Astrocyte (in vitro differentiated cells and primary cell): ENCODE measurements at regions not wholly inside any gene's neighbourhood (a gene's known extent, or its start where the extent isn't known, plus 50 kb on each side); places are given as distances from the start of the nearest gene placed in this dataset.

Experiments
- DNase-seq: peaks from one replicate; pipeline ENCODE4 v3.0.0-alpha.2; 2010; ENCODE audit warnings: low read depth
- FAIRE-seq: peaks from 2 replicates; lab custom pipeline; 2011; peaks lifted over from hg19 to GRCh38; lab: Jason Lieb, UNC
- H2AFZ ChIP-seq: 2 replicates; pipeline ENCODE4 v1.6.0; 2012; ENCODE audit warnings: low read depth, low read length, inconsistent platforms
- H3K27ac ChIP-seq: 2 replicates; pipeline ENCODE4 v1.5.1; 2011; ENCODE audit warnings: low read depth, low read length, inconsistent platforms
- H3K27me3 ChIP-seq: 2 replicates; pipeline ENCODE4 v1.6.0; 2011; ENCODE audit warnings: low read length, inconsistent platforms; ENCODE audit not compliant: insufficient read depth
- H3K36me3 ChIP-seq: 2 replicates; pipeline ENCODE4 v1.5.1; 2011; ENCODE audit warnings: low read length, inconsistent platforms; ENCODE audit not compliant: insufficient read depth
- H3K4me1 ChIP-seq: 2 replicates; pipeline ENCODE4 v1.5.1; 2011; ENCODE audit warnings: low read length, inconsistent platforms; ENCODE audit not compliant: insufficient read depth
- H3K4me2 ChIP-seq: 2 replicates; pipeline ENCODE4 v1.6.0; 2012; ENCODE audit warnings: low read length, inconsistent platforms
- H3K4me3 ChIP-seq: 2 replicates; pipeline ENCODE4 v1.5.1; 2011; ENCODE audit warnings: low read depth, mild to moderate bottlenecking, low read length, inconsistent platforms; ENCODE audit not compliant: insufficient read depth
- H3K79me2 ChIP-seq: 2 replicates; pipeline ENCODE4 v1.6.0; 2012; ENCODE audit warnings: mild to moderate bottlenecking, low read length, inconsistent platforms; ENCODE audit not compliant: insufficient read depth
- H3K9ac ChIP-seq: 2 replicates; pipeline ENCODE4 v1.6.0; 2012; ENCODE audit warnings: mild to moderate bottlenecking, low read length, inconsistent platforms
- H3K9me3 ChIP-seq: 2 replicates; pipeline ENCODE4 v1.5.1; 2012; ENCODE audit warnings: low read depth, mild to moderate bottlenecking, low read length, inconsistent platforms; ENCODE audit not compliant: insufficient read depth
- H4K20me1 ChIP-seq: 2 replicates; pipeline ENCODE4 v1.6.0; 2012; ENCODE audit warnings: low read length, inconsistent platforms; ENCODE audit not compliant: insufficient read depth
- H3K27ac Mint-ChIP-seq: one replicate; pipeline ENCODE4 v1.8.0; 2021; ENCODE audit warnings: mild to moderate bottlenecking, mixed read lengths; ENCODE audit not compliant: unreplicated experiment
- H3K27me3 Mint-ChIP-seq: one replicate; pipeline ENCODE4 v1.8.0; 2021; ENCODE audit warnings: low read depth, mixed read lengths; ENCODE audit not compliant: unreplicated experiment
- H3K36me3 Mint-ChIP-seq: one replicate; pipeline ENCODE4 v1.8.0; 2021; ENCODE audit warnings: low read depth, mixed read lengths; ENCODE audit not compliant: unreplicated experiment
- H3K4me1 Mint-ChIP-seq: one replicate; pipeline ENCODE4 v1.8.0; 2021; ENCODE audit warnings: low read depth, mixed read lengths; ENCODE audit not compliant: unreplicated experiment
- H3K4me3 Mint-ChIP-seq: one replicate; pipeline ENCODE4 v1.8.0; 2021; ENCODE audit warnings: mild to moderate bottlenecking, moderate library complexity, mixed read lengths; ENCODE audit not compliant: unreplicated experiment
- H3K9me3 Mint-ChIP-seq: one replicate; pipeline ENCODE4 v1.8.0; 2021; ENCODE audit warnings: mild to moderate bottlenecking, mixed read lengths; ENCODE audit not compliant: unreplicated experiment
- CTCF ChIP-seq: IDR thresholded peaks from 2 replicates; pipeline ENCODE4 v1.5.1; 2011; ENCODE audit warnings: low read depth, mild to moderate bottlenecking, inconsistent platforms, low read length, moderate library complexity; ENCODE audit not compliant: insufficient read depth
- EZH2 ChIP-seq: IDR thresholded peaks from 2 replicates; pipeline ENCODE4 v1.6.1; 2012; ENCODE audit warnings: mild to moderate bottlenecking, low read length, inconsistent platforms; ENCODE audit not compliant: insufficient read depth

- FAIRE-seq (no peak), DNase-seq (no peak)
- no peaks in the 10 kb centered on the region for H3K4me1 Mint-ChIP-seq
- TF ChIP-seq CTCF (no peak), EZH2 (no peak)
- H3K36me3 Mint-ChIP-seq, result no peaks in the 10 kb centered on the region
- Histone ChIP-seq H2AFZ (no peak overlapping the region), H3K27ac (no peak overlapping the region), H3K27me3 (no peaks in the 10 kb centered on the region), H3K4me2 (no peak overlapping the region), H3K9ac (no peak overlapping the region), H3K36me3 (no peaks in the 10 kb centered on the region), H3K4me1 (no peaks in the 10 kb centered on the region), H3K9me3 (no peaks in the 10 kb centered on the region), H3K79me2 (no peaks in the 10 kb centered on the region), H4K20me1 (no peaks in the 10 kb centered on the region), H3K4me3 (no peak overlapping the region)
- H3K9me3 Mint-ChIP-seq, result no peaks in the 10 kb centered on the region
- H3K27ac Mint-ChIP-seq, result no peak overlapping the region
- H3K27me3 Mint-ChIP-seq, result peaks cover 29% of the 10 kb centered on the region
- H3K4me3 Mint-ChIP-seq, result no peak overlapping the region
Measured at GRCh38 chr17:79162012-79162963, 87.7 kb downstream of the ENGASE start.

GRCh38 chr17:79160980-79161636 is 86.5 kb downstream of the ENGASE start:
- Histone ChIP-seq H3K27me3 (no peaks in the 10 kb centered on the region), H3K4me2 (no peak overlapping the region), H3K79me2 (no peaks in the 10 kb centered on the region), H3K27ac (no peak overlapping the region), H2AFZ (no peak overlapping the region), H3K36me3 (no peaks in the 10 kb centered on the region), H3K4me3 (no peak overlapping the region), H3K9me3 (no peaks in the 10 kb centered on the region), H3K4me1 (no peaks in the 10 kb centered on the region), H3K9ac (no peak overlapping the region), H4K20me1 (no peaks in the 10 kb centered on the region)
- H3K27me3 Mint-ChIP-seq, result peaks cover 32% of the 10 kb centered on the region
- TF ChIP-seq EZH2, result no peak
- TF ChIP-seq CTCF, result no peak
- no peaks in the 10 kb centered on the region for H3K36me3 Mint-ChIP-seq
- no peak overlapping the region for H3K27ac Mint-ChIP-seq
- FAIRE-seq, result no peak
- no peaks in the 10 kb centered on the region for H3K9me3 Mint-ChIP-seq
- no peaks in the 10 kb centered on the region for H3K4me1 Mint-ChIP-seq
- no peak for DNase-seq
- no peak overlapping the region for H3K4me3 Mint-ChIP-seq
